ENCODE measurements at regions not wholly inside any gene's neighbourhood (a gene's known extent, or its start where the extent isn't known, plus 50 kb on each side); places are given as distances from the start of the nearest gene placed in this dataset.

- TF ChIP-seq CTCF (IDR thresholded peaks at IDR 0.05) (no peak), POLR2A (IDR thresholded peaks at IDR 0.05) (no peak)
Measured at GRCh38 chr22:49411236-49411635, 416.4 kb downstream of the BRD1 start.

All from tibial nerve (tissue), 3 donors.